SK-N-SH (cell line): ENCODE measurements at regions not wholly inside any gene's neighbourhood (a gene's known extent, or its start where the extent isn't known, plus 50 kb on each side); places are given as distances from the start of the nearest gene placed in this dataset.

Experiments used
- CTCF ChIA-PET: fragments of 300-600, 350-600 bp; formaldehyde crosslinking; extraction: SDS; loops from one replicate; lab custom pipeline; 2021; lab: Yijun Ruan, JAX
- POLR2A ChIA-PET: fragments of 350-600 bp; sonication (Branson Sonifier 250); formaldehyde crosslinking; extraction: SDS; loops from one replicate; lab custom pipeline; 2020; ENCODE audit warnings: antibody characterized with exemption, inconsistent platforms; lab: Yijun Ruan, JAX
- DNase-seq: peaks from one replicate; pipeline ENCODE4 v3.0.0; 2012
- H2AFZ ChIP-seq: fragments of 200-600 bp; sonication (generic); 2 replicates; pipeline ENCODE4 v1.8.1; 2016; ENCODE audit warnings: antibody characterized with exemption, mild to moderate bottlenecking, low read depth
- H3F3A ChIP-seq: fragments of 200-600 bp; sonication (generic); replicated peaks from 2 replicates; pipeline ENCODE3; 2016; ENCODE audit warnings: antibody characterized with exemption, mild to moderate bottlenecking; ENCODE audit not compliant: insufficient read depth
- H3K27ac ChIP-seq, 2 experiments: fragments of 200-500 bp in 1 of 2; fragments of 200-600 bp in 1 of 2; sonication (Bioruptor generic) in 1 of 2; sonication (generic), shearing (Covaris generic) in 1 of 2; 2 replicates each; pipeline versions ENCODE4 v1.5.1 to v1.6.1; 2014 to 2016; ENCODE audit warnings: low read depth in 2 of 2, inconsistent platforms in 1 of 2, low read length in 1 of 2, mild to moderate bottlenecking in 1 of 2, mixed read lengths in 1 of 2
- H3K27me3 ChIP-seq: fragments of 200-600 bp; sonication (generic), shearing (Covaris generic); 2 replicates; pipeline ENCODE4 v1.6.1; 2016; ENCODE audit warnings: mixed run types; ENCODE audit not compliant: insufficient read depth
- H3K36me3 ChIP-seq, 2 experiments: fragments of 200-500 bp in 1 of 2; fragments of 200-600 bp in 1 of 2; sonication (Bioruptor generic) in 1 of 2; sonication (generic) in 1 of 2; replicated peaks in 1 of 2; 2 replicates each; pipeline versions ENCODE3 to v1.5.1; 2014 to 2016; ENCODE audit warnings: low read length in 1 of 2, mild to moderate bottlenecking in 1 of 2; ENCODE audit not compliant: insufficient read depth in 2 of 2, control insufficient read depth in 1 of 2
- H3K4me1 ChIP-seq, 2 experiments: fragments of 200-500 bp in 1 of 2; fragments of 200-600 bp in 1 of 2; sonication (Bioruptor generic) in 1 of 2; sonication (generic), shearing (Covaris generic) in 1 of 2; 2 replicates each; pipeline versions ENCODE4 v1.5.1 to v1.6.1; 2014 to 2016; ENCODE audit warnings: low read depth in 1 of 2, low read length in 1 of 2, mixed run types in 1 of 2; ENCODE audit not compliant: insufficient read depth in 2 of 2, control insufficient read depth in 1 of 2
- H3K4me2 ChIP-seq: fragments of 200-600 bp; sonication (generic), shearing (Covaris generic); 2 replicates; pipeline ENCODE4 v1.6.1; 2017; ENCODE audit warnings: mixed run types
- H3K4me3 ChIP-seq, 2 experiments: fragments of 200-500 bp in 1 of 2; fragments of 200-600 bp in 1 of 2; sonication (Bioruptor generic) in 1 of 2; sonication (generic), shearing (Covaris generic) in 1 of 2; 2 replicates each; pipeline versions ENCODE4 v1.5.1 to v1.8.1; 2014 to 2016; ENCODE audit warnings: low read depth in 2 of 2, inconsistent platforms in 1 of 2, low read length in 1 of 2, mild to moderate bottlenecking in 1 of 2, mixed read lengths in 1 of 2, moderate library complexity in 1 of 2
- H3K79me2 ChIP-seq: fragments of 200-600 bp; sonication (generic); 2 replicates; pipeline ENCODE4 v1.8.1; 2017; ENCODE audit warnings: mild to moderate bottlenecking; ENCODE audit not compliant: insufficient read depth
- H3K9ac ChIP-seq: fragments of 200-600 bp; sonication (generic); 2 replicates; pipeline ENCODE4 v1.6.1; 2017; ENCODE audit warnings: mixed run types
- H3K9me2 ChIP-seq: fragments of 200-600 bp; sonication (generic); 2 replicates; pipeline ENCODE4 v1.6.1; 2017; ENCODE audit warnings: mixed run types
- H3K9me3 ChIP-seq: fragments of 200-600 bp; sonication (generic); 2 replicates; pipeline ENCODE4 v1.6.1; 2017; ENCODE audit warnings: mixed run types, mild to moderate bottlenecking, moderate library complexity
- H4K20me1 ChIP-seq: fragments of 200-600 bp; sonication (generic); 2 replicates; pipeline ENCODE4 v1.6.1; 2017; ENCODE audit warnings: mild to moderate bottlenecking, mixed run types; ENCODE audit not compliant: insufficient read depth
- EZH2phosphoT487 ChIP-seq: fragments of 200-600 bp; sonication (generic); IDR thresholded peaks from 2 replicates; pipeline ENCODE4 v1.6.1; 2017; ENCODE audit warnings: low read depth, mixed run types, mild to moderate bottlenecking, antibody characterized with exemption, moderate library complexity, borderline replicate concordance
- FOXM1 ChIP-seq: IDR thresholded peaks from 2 replicates; pipeline ENCODE4 v1.4.0; 2012; ENCODE audit warnings: low read depth, mild to moderate bottlenecking
- GABPA ChIP-seq: IDR thresholded peaks from 2 replicates; pipeline ENCODE4 v1.4.0; 2012; ENCODE audit warnings: low read depth, mild to moderate bottlenecking
- GATA2 ChIP-seq: sonication (generic); formaldehyde crosslinking; IDR thresholded peaks from 2 replicates; pipeline ENCODE4 v1.5.0; 2020; ENCODE audit warnings: mild to moderate bottlenecking, missing genetic modification reagents
- JUND ChIP-seq: IDR thresholded peaks from 2 replicates; pipeline ENCODE4 v1.4.0; 2012
- MEF2A ChIP-seq: IDR thresholded peaks from 2 replicates; pipeline ENCODE4 v1.4.0; 2012; ENCODE audit warnings: low read depth, borderline replicate concordance
- MXI1 ChIP-seq: IDR thresholded peaks from 2 replicates; pipeline ENCODE4 v1.6.1; 2012; ENCODE audit warnings: mild to moderate bottlenecking, low read depth, low read length, improper control_type of control experiment
- NFIC ChIP-seq: IDR thresholded peaks from 2 replicates; pipeline ENCODE4 v1.4.0; 2012; ENCODE audit warnings: borderline replicate concordance
- NRF1 ChIP-seq: IDR thresholded peaks from 2 replicates; pipeline ENCODE4 v1.6.1; 2012; ENCODE audit warnings: low read depth, mild to moderate bottlenecking, low read length
- POLR2AphosphoS5 ChIP-seq: IDR thresholded peaks from 2 replicates; pipeline ENCODE4 v1.6.1; 2012; ENCODE audit warnings: low read depth, low read length
- RAD21 ChIP-seq: IDR thresholded peaks from 2 replicates; pipeline ENCODE4 v1.6.1; 2012; ENCODE audit warnings: mild to moderate bottlenecking, low read length
- RFX5 ChIP-seq: IDR thresholded peaks from 2 replicates; pipeline ENCODE4 v1.6.1; 2012; ENCODE audit warnings: mild to moderate bottlenecking, improper control_type of control experiment, low read length
- RXRA ChIP-seq: IDR thresholded peaks from 2 replicates; pipeline ENCODE4 v1.4.0; 2012; ENCODE audit warnings: low read depth, mild to moderate bottlenecking, borderline replicate concordance
- TAF1 ChIP-seq: IDR thresholded peaks from 2 replicates; pipeline ENCODE4 v1.6.1; 2012; ENCODE audit warnings: low read depth, mild to moderate bottlenecking, low read length, moderate library complexity, borderline replicate concordance
- WGBS: methylation state at CpG from one replicate; pipeline ENCODE4 v1.1.6; 2017; ENCODE audit warnings: low lambda C conversion rate; 5-methylcytosine and 5-hydroxymethylcytosine counted together
- TF ChIP-seq, protein P1 (sequence below): IDR thresholded peaks from 2 replicates; pipeline ENCODE4 v1.4.0; 2012; ENCODE audit warnings: low read depth, borderline replicate concordance
- TF ChIP-seq, protein P2 (sequence below): IDR thresholded peaks from 2 replicates; pipeline ENCODE4 v1.4.0; 2012; ENCODE audit warnings: low read depth, borderline replicate concordance
- TF ChIP-seq, protein P3 (sequence below): fragments of 150-350 bp; IDR thresholded peaks from 2 replicates; pipeline ENCODE4 v1.6.1; 2016; ENCODE audit warnings: mild to moderate bottlenecking, low read depth, low read length

DNA sequence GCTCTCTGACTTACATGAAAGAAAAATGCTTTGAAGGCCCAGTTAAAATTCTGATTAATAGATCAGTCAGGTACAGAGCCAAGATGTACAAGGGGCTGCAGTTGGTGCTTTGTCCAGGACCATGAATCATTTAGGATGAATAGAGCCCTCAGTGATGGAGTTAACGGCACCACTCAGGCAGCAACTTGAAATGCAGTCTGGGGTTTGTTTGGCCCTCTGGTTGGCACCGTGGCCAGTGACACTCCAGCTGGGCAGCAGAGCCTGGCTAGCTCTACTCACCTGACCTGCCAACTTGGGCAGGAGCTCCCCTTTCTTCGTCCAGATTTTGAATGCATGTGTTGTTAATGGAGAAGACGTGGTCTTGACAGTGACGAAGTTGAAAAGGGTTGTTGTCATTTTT is 493.0 kb upstream of the ACVR2A start (continued):
- TF ChIP-seq EZH2phosphoT487 (no peak), RXRA (no peak), TAF1 (no peak), JUND (no peak), MEF2A (no peak)
- TF ChIP-seq, all 33 proteins: peak for 0

DNA sequence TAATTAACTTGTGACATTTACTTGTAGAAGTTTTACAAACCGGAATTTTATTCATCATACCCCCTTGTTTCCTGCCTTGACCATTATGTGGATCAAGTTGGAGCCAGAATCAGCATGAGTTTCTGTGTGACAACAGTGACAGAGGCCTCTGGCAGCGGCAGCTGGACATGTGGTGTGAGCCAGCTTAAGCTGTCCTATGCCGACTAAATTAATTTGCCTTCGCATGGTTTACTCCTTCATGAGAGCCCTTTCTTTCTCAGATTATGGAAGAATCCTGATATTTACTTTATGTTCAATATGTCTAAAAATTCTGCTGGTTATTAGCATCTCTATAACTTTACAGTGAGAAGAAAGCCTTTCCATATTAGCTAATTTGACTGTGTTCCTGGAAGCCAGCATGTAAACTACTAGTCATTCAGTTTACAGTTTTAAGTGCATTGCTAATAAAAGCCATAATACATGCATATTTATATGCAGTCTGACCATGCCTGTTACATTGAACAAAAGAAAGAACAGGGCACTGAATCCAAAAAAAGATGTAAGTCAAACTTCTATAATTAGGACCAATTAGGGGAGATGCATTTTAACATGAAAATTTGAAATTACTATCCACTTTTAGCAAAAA is 495.8 kb upstream of the ACVR2A start:
- Histone ChIP-seq H3K4me1 (no peaks in the 10 kb centered on the region), H3K27me3 (no peaks in the 10 kb centered on the region), H3K9ac (no peak overlapping the region), H3K36me3 (no peaks in the 10 kb centered on the region), H4K20me1 (no peaks in the 10 kb centered on the region), H3K9me3 (no peaks in the 10 kb centered on the region), H3K79me2 (no peaks in the 10 kb centered on the region), H2AFZ (no peak overlapping the region), H3K27ac (no peak overlapping the region), H3K4me3 (no peak overlapping the region), H3K4me2 (no peak overlapping the region), H3K9me2 (no peaks in the 10 kb centered on the region), H3F3A (no peaks in the 10 kb centered on the region)
- WGBS, result 11% methylated on average over 4 of the region's 4 CpGs
- TF ChIP-seq TAF1 (no peak), GABPA (no peak), RXRA (no peak), EZH2phosphoT487 (no peak), RFX5 (no peak), POLR2AphosphoS5 (no peak), NFIC (no peak), GATA2 (CRISPR knock-in tag) (no peak), JUND (no peak), NRF1 (no peak), RAD21 (no peak), MXI1 (no peak), FOXM1 (no peak)
- TF ChIP-seq, protein P1, sequence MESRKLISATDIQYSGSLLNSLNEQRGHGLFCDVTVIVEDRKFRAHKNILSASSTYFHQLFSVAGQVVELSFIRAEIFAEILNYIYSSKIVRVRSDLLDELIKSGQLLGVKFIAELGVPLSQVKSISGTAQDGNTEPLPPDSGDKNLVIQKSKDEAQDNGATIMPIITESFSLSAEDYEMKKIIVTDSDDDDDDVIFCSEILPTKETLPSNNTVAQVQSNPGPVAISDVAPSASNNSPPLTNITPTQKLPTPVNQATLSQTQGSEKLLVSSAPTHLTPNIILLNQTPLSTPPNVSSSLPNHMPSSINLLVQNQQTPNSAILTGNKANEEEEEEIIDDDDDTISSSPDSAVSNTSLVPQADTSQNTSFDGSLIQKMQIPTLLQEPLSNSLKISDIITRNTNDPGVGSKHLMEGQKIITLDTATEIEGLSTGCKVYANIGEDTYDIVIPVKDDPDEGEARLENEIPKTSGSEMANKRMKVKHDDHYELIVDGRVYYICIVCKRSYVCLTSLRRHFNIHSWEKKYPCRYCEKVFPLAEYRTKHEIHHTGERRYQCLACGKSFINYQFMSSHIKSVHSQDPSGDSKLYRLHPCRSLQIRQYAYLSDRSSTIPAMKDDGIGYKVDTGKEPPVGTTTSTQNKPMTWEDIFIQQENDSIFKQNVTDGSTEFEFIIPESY, result no peak
- TF ChIP-seq, protein P2, sequence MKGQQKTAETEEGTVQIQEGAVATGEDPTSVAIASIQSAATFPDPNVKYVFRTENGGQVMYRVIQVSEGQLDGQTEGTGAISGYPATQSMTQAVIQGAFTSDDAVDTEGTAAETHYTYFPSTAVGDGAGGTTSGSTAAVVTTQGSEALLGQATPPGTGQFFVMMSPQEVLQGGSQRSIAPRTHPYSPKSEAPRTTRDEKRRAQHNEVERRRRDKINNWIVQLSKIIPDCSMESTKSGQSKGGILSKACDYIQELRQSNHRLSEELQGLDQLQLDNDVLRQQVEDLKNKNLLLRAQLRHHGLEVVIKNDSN, result no peak
- TF ChIP-seq, protein P3, sequence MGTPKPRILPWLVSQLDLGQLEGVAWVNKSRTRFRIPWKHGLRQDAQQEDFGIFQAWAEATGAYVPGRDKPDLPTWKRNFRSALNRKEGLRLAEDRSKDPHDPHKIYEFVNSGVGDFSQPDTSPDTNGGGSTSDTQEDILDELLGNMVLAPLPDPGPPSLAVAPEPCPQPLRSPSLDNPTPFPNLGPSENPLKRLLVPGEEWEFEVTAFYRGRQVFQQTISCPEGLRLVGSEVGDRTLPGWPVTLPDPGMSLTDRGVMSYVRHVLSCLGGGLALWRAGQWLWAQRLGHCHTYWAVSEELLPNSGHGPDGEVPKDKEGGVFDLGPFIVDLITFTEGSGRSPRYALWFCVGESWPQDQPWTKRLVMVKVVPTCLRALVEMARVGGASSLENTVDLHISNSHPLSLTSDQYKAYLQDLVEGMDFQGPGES, result no peak
- POLR2A ChIA-PET, result no interaction called here
- CTCF ChIA-PET, result no interaction called here
- no peak for DNase-seq
